Right lobe of liver (tissue), 4 donors: ENCODE measurements at regions not wholly inside any gene's neighbourhood (a gene's known extent, or its start where the extent isn't known, plus 50 kb on each side); places are given as distances from the start of the nearest gene placed in this dataset.

Source experiments
- POLR2A ChIP-seq: fragments of 450-650 bp; IDR thresholded peaks from one replicate; pipeline ENCODE4 v1.6.1; 2017; ENCODE audit warnings: antibody characterized with exemption, mild to moderate bottlenecking
- TF ChIP-seq, protein P1 (sequence below), 4 donors: fragments of 200-600 bp in 3 of 4; fragments of 450-650 bp in 1 of 4; IDR thresholded peaks; one replicate each; pipeline versions ENCODE4 v1.5.1 to v1.8.0; 2016 to 2022; ENCODE audit warnings: antibody characterized with exemption in 4 of 4, mild to moderate bottlenecking in 2 of 4
- donor health status: DM: no; HTN: no; CAD: no.
- donor health status: DM: no; HTN: no; CAD: no.
- donor health status: DM: no; HTN: yes; CAD: no.

DNA sequence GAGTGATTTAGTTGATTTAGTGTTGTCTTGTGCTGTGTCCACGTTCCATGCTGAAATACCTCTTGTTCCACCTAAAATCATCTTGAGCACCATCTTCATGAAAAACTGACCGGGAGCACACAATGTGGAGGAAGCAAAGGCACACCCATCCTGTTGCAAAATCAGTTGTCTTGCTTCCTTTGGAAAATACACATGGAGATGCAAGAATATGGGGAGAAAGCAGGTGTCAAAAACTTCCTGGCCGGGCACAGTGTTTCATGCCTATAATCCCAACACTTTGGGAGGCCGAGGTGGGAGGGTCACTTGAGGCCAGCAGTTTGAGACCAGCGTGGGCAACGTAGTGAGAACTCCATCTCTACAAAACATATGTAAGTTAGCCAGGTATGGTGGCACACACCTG, 151.1 kb downstream of the C11orf91 start:
- TF ChIP-seq, protein P1, sequence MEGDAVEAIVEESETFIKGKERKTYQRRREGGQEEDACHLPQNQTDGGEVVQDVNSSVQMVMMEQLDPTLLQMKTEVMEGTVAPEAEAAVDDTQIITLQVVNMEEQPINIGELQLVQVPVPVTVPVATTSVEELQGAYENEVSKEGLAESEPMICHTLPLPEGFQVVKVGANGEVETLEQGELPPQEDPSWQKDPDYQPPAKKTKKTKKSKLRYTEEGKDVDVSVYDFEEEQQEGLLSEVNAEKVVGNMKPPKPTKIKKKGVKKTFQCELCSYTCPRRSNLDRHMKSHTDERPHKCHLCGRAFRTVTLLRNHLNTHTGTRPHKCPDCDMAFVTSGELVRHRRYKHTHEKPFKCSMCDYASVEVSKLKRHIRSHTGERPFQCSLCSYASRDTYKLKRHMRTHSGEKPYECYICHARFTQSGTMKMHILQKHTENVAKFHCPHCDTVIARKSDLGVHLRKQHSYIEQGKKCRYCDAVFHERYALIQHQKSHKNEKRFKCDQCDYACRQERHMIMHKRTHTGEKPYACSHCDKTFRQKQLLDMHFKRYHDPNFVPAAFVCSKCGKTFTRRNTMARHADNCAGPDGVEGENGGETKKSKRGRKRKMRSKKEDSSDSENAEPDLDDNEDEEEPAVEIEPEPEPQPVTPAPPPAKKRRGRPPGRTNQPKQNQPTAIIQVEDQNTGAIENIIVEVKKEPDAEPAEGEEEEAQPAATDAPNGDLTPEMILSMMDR (IDR thresholded peaks at IDR 0.05) = no peak
- TF ChIP-seq POLR2A = no peak
